Activated naive CD4-positive, alpha-beta T cell treated with anti-CD3 and anti-CD28 coated beads for 36 hours (primary cell): ENCODE measurements at regions not wholly inside any gene's neighbourhood (a gene's known extent, or its start where the extent isn't known, plus 50 kb on each side); places are given as distances from the start of the nearest gene placed in this dataset.
"Not testable (repeated sequence)": the region's sequence is repeated elsewhere in the genome, so short reads cannot be mapped to it uniquely, and the experiment has no call there.

Experiments
- CTCF ChIA-PET: fragments of 350-600 bp; sonication (Branson Sonifier 250); formaldehyde crosslinking; loops from one replicate; lab custom pipeline; 2021; ENCODE audit warnings: antibody characterized with exemption; lab: Charles Lee
- DNase-seq: peaks from one replicate; pipeline ENCODE4 v3.0.0-alpha.2; 2020
- H3K27ac Mint-ChIP-seq: one replicate; pipeline ENCODE4 v1.8.0; 2021; ENCODE audit warnings: mild to moderate bottlenecking, mixed read lengths
- H3K27me3 Mint-ChIP-seq: one replicate; pipeline ENCODE4 v1.8.0; 2021; ENCODE audit warnings: low read depth, mixed read lengths
- H3K36me3 Mint-ChIP-seq: one replicate; pipeline ENCODE4 v1.8.0; 2021; ENCODE audit warnings: low read depth, mixed read lengths
- H3K4me1 Mint-ChIP-seq: one replicate; pipeline ENCODE4 v1.8.0; 2021; ENCODE audit warnings: low read depth, mixed read lengths
- H3K4me3 Mint-ChIP-seq: one replicate; pipeline ENCODE4 v1.8.0; 2021; ENCODE audit warnings: mild to moderate bottlenecking, moderate library complexity, mixed read lengths
- H3K9me3 Mint-ChIP-seq: one replicate; pipeline ENCODE4 v1.8.0; 2021; ENCODE audit warnings: mixed read lengths
- intact Hi-C: fragments of 100-400 bp; cut with micrococcal nuclease; formaldehyde crosslinking; loops from one replicate; pipeline ENCODE4 v1.15.1; 2023

DNA sequence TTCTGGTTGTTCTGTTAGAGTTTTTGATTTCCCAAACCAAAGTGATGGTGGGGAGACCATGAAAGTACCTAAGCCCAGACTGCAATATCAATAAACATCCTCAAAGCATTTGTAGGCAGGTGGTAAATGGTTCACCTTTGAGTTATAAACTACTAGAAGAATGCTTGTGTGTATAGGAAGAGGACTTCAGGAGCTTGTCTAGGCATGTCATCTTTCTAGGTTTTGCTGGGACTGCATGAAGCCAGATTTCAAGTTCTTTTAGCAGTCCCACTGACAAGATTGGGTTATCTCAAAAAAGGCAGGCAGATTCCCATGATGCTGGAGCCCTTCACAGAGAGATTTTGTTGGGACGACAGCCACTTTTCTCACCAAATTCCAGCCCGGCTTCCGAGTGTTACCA lies 135.3 kb downstream of the KCNE4 start:
- H3K4me1 Mint-ChIP-seq, result no peaks in the 10 kb centered on the region
- CTCF ChIA-PET, result no interaction called here
- H3K9me3 Mint-ChIP-seq, result no peaks in the 10 kb centered on the region
- no peaks in the 10 kb centered on the region for H3K36me3 Mint-ChIP-seq
- DNase-seq, result no peak
- no peak overlapping the region for H3K4me3 Mint-ChIP-seq
- intact Hi-C loops, result no loop called here
- H3K27ac Mint-ChIP-seq, result no peak overlapping the region
- H3K27me3 Mint-ChIP-seq, result peaks cover 6% of the 10 kb centered on the region

DNA sequence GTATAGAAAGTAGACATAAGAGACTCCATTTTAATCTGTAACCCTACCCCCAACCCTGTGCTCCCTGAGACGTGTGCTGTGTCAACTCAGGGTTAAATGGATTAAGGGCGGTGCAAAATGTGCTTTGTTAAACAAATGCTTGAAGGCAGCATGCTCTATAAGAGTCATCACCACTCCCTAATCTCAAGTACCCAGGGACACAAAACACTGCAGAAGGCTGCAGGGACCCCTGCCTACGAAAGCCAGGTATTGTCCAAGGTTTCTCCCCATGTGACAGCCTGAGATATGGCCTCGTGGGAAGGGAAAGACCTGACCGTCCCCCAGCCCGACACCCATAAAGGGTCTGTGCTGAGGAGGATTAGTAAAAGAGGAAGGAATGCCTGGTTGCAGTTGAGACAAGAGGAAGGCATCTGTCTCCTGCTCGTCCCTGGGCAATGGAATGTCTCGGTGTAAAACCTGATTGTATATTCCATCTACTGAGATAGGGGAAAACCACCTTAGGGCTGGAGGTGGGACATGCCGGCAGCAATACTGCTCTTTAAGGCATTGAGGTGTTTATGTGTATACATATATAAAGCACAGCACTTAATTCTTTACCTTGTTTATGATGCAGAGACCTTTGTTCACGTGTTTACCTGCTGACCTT lies 138.7 kb downstream of the KCNE4 start:
- DNase-seq, H3K9me3 Mint-ChIP-seq, H3K4me1 Mint-ChIP-seq, H3K4me3 Mint-ChIP-seq, H3K27ac Mint-ChIP-seq, H3K36me3 Mint-ChIP-seq, CTCF ChIA-PET, H3K27me3 Mint-ChIP-seq, intact Hi-C loops: not testable (repeated sequence)

DNA sequence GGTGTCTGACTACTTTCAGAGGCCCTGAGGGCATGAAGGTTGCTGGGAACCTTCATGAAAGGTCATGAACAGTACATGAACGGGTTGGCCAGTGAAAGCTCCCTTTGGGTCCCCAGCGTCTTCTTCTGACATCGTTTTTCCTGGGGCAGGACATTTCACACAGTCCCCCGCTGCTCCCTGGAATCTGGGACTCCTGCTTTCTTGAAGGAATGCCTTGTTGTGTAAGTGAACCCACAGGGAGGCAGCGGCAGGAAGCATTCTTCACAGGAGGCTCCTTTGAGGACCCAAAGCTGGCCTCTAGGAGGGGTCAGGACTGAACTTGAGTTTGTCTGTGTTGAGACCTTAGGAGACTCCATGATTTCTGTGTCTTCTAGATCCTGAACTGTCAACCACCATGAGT lies 144.3 kb downstream of the KCNE4 start:
- CTCF ChIA-PET, result no interaction called here
- no peak for DNase-seq
- Mint-ChIP-seq H3K4me3 (no peak overlapping the region), H3K9me3 (peaks cover 3% of the 10 kb centered on the region), H3K27me3 (no peaks in the 10 kb centered on the region), H3K4me1 (no peaks in the 10 kb centered on the region), H3K27ac (no peak overlapping the region), H3K36me3 (no peaks in the 10 kb centered on the region)
- intact Hi-C loops, result no loop called here

DNA sequence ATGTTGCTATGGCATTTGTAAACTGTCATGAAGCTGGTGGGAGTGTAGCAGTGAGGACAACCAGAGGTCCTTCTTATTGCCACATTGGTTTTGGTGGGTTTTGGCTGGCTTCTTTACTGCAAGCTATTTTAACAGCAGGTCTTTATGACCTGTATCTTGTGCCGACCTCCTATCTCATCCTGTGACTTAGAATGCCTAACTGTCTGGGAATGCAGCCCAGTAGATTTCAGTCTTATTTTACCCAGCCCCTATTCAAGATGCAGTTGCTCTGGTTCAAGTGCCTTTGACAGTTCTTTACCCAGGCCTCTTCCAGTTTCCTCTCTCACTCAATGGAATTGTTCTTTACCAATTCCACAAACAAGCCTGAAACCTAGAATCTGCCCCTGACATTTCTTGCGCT lies 145.1 kb downstream of the KCNE4 start:
- intact Hi-C loops, result no loop called here
- no peaks in the 10 kb centered on the region for H3K4me1 Mint-ChIP-seq
- DNase-seq, result no peak
- no peaks in the 10 kb centered on the region for H3K36me3 Mint-ChIP-seq
- H3K27me3 Mint-ChIP-seq, result no peaks in the 10 kb centered on the region
- peaks cover 3% of the 10 kb centered on the region for H3K9me3 Mint-ChIP-seq
- no peak overlapping the region for H3K4me3 Mint-ChIP-seq
- CTCF ChIA-PET, result no interaction called here
- H3K27ac Mint-ChIP-seq, result no peak overlapping the region

DNA sequence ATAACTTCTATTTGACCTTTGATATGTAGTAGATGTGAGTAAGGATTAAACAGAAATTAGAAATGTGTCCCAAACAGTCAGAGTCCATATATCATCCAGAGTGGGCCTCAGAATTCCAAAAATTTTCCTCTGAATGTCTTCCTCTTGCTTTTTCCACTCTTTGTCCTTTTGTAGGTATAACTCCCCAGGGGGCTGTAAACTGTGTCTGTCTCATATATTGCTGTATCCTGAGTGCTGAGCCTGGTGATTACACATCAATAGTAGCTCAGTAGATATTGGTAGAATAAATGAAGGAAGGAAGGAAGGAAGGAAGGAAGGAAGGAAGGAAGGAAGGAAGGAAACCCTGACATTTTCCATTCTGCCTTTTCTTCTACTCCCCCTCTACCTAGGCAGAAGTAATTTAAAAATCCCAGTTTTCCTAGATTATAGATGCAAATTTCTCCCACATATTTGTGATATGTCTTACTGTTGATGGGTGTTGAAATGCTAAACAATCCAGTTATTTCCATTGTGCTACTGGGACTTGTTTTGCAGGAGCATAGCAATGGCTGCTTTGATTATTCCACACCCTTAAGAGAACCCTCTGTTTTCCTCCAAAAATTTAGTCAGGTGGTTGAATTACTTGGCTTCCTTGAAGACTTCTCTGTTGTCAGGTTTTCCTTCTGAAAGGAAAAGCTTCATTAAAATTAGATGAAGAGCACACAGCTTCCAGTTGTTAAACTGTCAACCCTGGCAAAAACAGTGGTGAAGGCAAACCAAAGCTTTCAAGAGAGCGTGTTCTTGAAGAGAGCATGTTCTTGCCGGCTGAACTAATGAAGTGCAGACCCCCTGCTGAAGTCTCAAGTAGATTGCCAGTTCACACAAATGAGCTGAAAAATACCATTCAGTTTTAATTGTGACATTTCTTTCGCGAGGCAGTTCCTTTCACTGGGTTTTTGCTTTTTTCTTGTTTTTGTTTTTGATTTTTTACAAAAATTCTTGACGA lies 147.8 kb downstream of the KCNE4 start:
- H3K4me1 Mint-ChIP-seq, result no peaks in the 10 kb centered on the region
- intact Hi-C loops, result no loop called here
- CTCF ChIA-PET, result no interaction called here

DNA sequence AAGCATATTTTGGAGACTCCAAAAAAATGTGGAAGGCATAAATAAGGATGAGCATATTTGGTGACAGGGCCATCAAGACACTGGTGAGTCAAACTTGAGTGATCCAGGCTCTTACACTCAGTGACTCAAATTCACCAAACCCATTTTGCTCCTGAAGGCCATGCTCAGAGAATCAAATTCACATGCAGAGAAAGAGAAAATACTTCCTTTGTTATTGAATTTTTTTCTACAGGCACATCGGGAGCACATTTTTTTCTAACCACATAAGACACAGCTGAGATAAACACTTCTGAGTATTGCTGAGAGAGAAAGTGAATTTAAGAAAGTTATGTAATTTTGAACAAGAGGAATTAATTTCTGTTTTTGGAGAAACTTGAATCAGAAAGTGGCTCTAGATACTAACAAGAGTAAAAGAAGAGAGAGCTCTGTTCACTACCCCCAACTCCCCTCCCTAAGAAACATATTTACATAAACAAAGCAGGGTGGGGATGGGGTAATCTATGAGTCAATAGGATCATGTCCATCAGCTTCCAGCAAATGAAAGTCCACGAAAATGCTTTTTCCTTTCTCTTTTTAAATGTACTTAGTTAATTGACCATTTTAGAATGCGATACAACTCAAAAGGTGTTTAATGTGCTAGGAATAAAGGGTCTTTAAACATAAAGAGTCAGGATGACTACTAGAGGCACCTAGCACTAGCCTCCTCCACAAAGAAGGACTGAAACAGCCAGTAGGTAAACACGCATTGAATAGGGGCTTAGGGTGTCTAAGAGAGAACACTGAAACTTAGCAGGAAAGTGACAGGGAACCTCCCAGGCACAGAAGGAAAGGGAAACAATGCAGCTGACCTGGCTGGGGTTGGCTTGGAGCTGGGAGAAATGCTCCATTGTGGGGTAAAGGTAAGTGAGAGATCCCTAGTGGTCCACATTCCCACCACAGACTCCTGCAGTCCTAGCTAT lies 152.3 kb downstream of the KCNE4 start:
- no peak for DNase-seq
- no peak overlapping the region for H3K27ac Mint-ChIP-seq
- no peaks in the 10 kb centered on the region for H3K9me3 Mint-ChIP-seq
- no peaks in the 10 kb centered on the region for H3K27me3 Mint-ChIP-seq
- no peaks in the 10 kb centered on the region for H3K4me1 Mint-ChIP-seq
- CTCF ChIA-PET, result no interaction called here
- H3K36me3 Mint-ChIP-seq, result no peaks in the 10 kb centered on the region
- no peak overlapping the region for H3K4me3 Mint-ChIP-seq
- intact Hi-C loops, result no loop called here

More for the DNA sequence above, 147.8 kb downstream of the KCNE4 start:
- no peak overlapping the region for H3K4me3 Mint-ChIP-seq
- H3K36me3 Mint-ChIP-seq, result no peaks in the 10 kb centered on the region
- no peak for DNase-seq
- H3K27me3 Mint-ChIP-seq, result no peaks in the 10 kb centered on the region
- H3K27ac Mint-ChIP-seq, result no peak overlapping the region
- H3K9me3 Mint-ChIP-seq, result peaks cover 3% of the 10 kb centered on the region

DNA sequence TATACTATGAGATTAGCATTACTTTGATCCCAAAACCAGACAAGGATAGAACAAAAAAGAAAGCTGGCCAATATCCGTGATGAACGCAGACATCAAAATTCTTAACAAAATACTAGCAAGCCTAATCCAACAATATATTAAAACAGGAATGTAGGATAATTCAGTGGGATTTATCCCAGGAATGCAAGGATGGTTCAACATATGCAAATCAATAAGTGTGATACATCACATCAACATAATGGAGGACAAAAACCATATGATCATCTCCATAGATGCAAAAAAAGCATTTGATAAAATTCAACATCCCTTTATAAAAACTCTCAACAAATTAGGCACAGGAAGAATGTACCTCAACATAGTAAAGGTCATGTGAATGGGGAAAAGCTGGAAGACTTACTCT lies 158.5 kb downstream of the KCNE4 start:
- intact Hi-C loops, result no loop called here
- no peak for DNase-seq
- Mint-ChIP-seq H3K36me3 (no peaks in the 10 kb centered on the region), H3K27ac (no peak overlapping the region), H3K9me3 (peaks cover 9% of the 10 kb centered on the region), H3K4me3 (no peak overlapping the region), H3K27me3 (no peaks in the 10 kb centered on the region), H3K4me1 (no peaks in the 10 kb centered on the region)
- CTCF ChIA-PET, result no interaction called here

DNA sequence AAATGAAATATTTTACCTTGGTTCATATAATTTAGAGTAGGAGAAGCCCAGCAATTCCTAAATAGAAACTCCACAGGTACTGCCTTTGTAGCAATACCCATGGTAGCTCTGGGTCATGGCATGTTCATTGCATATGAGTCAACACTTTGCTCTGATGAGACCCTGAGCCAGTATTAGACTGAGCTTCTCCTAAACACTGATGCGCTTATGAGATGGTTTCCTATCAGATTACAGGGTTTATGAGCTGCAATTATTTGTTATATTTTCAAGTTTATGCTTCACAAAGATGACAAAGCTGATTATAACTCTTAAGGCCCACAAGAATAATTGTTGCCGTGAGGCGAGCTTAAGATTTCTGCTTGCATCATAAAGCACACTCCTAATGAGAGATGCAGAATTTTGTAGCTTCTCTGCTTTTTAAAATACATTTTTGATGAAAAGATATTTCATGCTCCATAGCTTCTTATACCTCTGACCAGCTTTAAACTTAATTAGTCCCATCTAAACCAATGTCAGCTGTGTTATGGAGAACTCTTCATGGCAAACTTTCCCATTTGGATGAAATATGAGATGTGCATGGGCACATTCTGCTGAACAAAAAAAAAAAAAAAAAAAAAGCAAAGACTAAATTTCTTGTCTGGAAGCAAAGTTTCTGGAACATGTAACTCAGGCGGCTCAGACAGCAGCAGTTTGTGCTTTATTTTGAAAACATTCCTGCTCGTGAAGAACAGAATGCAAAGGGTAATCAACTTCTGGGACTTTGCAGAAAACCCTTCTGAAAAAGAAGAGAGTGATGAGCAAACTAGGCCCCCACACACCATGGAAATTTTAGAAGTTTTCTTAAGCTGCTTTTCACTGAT lies 162.6 kb downstream of the KCNE4 start:
- intact Hi-C loops, result no loop called here
- H3K27ac Mint-ChIP-seq, result no peak overlapping the region
- no peak for DNase-seq
- no peak overlapping the region for H3K4me3 Mint-ChIP-seq
- no peaks in the 10 kb centered on the region for H3K27me3 Mint-ChIP-seq
- no peaks in the 10 kb centered on the region for H3K4me1 Mint-ChIP-seq
- CTCF ChIA-PET, result no interaction called here
- peaks cover 8% of the 10 kb centered on the region for H3K9me3 Mint-ChIP-seq
- no peaks in the 10 kb centered on the region for H3K36me3 Mint-ChIP-seq

DNA sequence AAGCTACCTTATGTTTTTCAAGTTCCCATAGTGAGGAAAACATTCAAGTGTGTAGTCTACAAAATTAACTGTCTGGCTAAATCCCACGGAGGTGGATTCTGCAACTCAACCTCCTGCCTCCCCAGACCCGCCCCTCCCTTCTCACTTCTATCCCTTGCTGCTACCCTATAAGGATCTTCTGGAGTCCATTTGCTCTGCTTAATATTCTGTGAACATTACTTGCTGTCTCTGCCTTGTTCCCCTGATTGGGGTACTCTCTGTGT lies 163.2 kb downstream of the KCNE4 start:
- peaks cover 3% of the 10 kb centered on the region for H3K9me3 Mint-ChIP-seq
- H3K4me3 Mint-ChIP-seq, result no peak overlapping the region
- intact Hi-C loops, result no loop called here
- CTCF ChIA-PET, result no interaction called here
- H3K4me1 Mint-ChIP-seq, result no peaks in the 10 kb centered on the region
- no peaks in the 10 kb centered on the region for H3K27me3 Mint-ChIP-seq
- DNase-seq, result no peak
- H3K27ac Mint-ChIP-seq, result no peak overlapping the region
- no peaks in the 10 kb centered on the region for H3K36me3 Mint-ChIP-seq

DNA sequence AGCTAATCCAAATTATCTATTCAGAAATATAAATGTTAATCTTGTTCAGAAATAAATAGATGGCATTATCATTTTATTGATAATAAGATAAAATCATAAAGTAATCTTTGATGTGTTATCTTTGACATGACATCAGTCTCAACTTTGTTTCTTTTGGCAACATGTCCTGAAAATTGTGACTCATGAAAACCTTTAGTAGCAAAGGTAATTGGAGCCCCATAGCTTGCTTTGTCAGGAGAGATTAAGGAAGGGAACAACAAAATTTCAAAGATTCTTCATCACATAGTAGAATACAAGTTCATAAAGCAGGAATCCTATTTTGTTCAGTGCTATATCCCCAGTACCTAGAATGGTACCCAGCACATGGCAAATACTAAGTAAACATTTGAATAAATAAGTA lies 165.4 kb downstream of the KCNE4 start:
- CTCF ChIA-PET, result no interaction called here
- Mint-ChIP-seq H3K4me1 (no peaks in the 10 kb centered on the region), H3K27me3 (no peaks in the 10 kb centered on the region), H3K36me3 (no peaks in the 10 kb centered on the region), H3K4me3 (no peak overlapping the region), H3K27ac (no peak overlapping the region), H3K9me3 (no peaks in the 10 kb centered on the region)
- intact Hi-C loops, result no loop called here
- DNase-seq, result no peak

DNA sequence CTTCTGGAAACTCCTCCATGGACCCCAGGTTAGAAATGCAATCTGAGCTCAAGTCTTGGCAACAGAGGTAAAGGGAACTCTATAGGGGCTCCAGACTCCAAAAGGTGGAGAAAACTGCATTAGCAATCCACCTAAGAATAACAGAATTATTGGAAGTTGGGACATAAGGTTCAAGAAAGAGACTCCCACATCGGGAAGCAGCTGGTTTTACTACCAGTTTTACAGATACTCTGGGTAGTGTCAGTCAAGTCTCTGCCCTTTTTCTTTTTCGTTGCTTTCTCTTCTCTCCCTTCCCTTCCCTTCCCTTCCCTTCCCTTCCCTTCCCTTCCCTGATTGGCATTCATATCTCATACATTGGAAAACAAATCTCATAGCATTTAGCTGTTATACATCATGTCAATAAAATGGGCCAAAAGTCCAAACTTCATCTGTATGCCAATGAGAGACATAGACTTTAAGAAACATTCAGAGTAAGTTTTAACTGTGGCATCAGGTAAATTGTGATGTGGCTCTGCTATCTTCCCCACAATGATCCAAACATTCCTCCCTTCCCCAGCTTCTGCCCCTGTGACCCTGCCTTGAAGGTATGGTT lies 166.7 kb downstream of the KCNE4 start:
- H3K27ac Mint-ChIP-seq, result no peak overlapping the region
- DNase-seq, result no peak
- CTCF ChIA-PET, result no interaction called here
- no peaks in the 10 kb centered on the region for H3K9me3 Mint-ChIP-seq
- no peaks in the 10 kb centered on the region for H3K27me3 Mint-ChIP-seq
- H3K36me3 Mint-ChIP-seq, result no peaks in the 10 kb centered on the region
- no peaks in the 10 kb centered on the region for H3K4me1 Mint-ChIP-seq
- intact Hi-C loops, result no loop called here
- H3K4me3 Mint-ChIP-seq, result no peak overlapping the region
